ENCODE measurements at regions not wholly inside any gene's neighbourhood (a gene's known extent, or its start where the extent isn't known, plus 50 kb on each side); places are given as distances from the start of the nearest gene placed in this dataset.

GRCh38 chr12:107244584-107244983, 151.2 kb upstream of the CRY1 start:
- no peak for TF ChIP-seq CTCF (conservative IDR thresholded peaks at IDR 0.05; ENCODE audit: low read length)
- no peak for TF ChIP-seq EZH2phosphoT487 (IDR thresholded peaks at IDR 0.05; ENCODE audit: borderline replicate concordance, low read depth, low read length)
